SJSA1 (cell line): ENCODE measurements at regions not wholly inside any gene's neighbourhood (a gene's known extent, or its start where the extent isn't known, plus 50 kb on each side); places are given as distances from the start of the nearest gene placed in this dataset.

Experiments used
- DNase-seq, 2 experiments: peaks; one replicate each; pipeline ENCODE4 v3.0.0-alpha.2; 2015 to 2020; ENCODE audit warnings: low spot score in 2 of 2, low read depth in 1 of 2
- H3K27ac ChIP-seq: fragments of 250-450 bp; sonication (Bioruptor Pico); 2 replicates; pipeline ENCODE4 v1.5.1; 2020; ENCODE audit warnings: mild to moderate bottlenecking, moderate library complexity
- H3K27me3 ChIP-seq: fragments of 250-450 bp; sonication (Bioruptor Pico); replicated peaks from 2 replicates; pipeline ENCODE4 v1.5.1; 2020; ENCODE audit warnings: mild to moderate bottlenecking, moderate library complexity
- H3K36me3 ChIP-seq: fragments of 250-450 bp; sonication (Bioruptor Pico); 2 replicates; pipeline ENCODE4 v1.5.1; 2020; ENCODE audit warnings: mild to moderate bottlenecking
- H3K4me1 ChIP-seq: fragments of 250-450 bp; sonication (Bioruptor Pico); replicated peaks from 2 replicates; pipeline ENCODE4 v1.6.1; 2021; ENCODE audit warnings: mild to moderate bottlenecking
- H3K4me3 ChIP-seq: fragments of 250-450 bp; sonication (Bioruptor Pico); 2 replicates; pipeline ENCODE4 v1.5.1; 2020; ENCODE audit warnings: mild to moderate bottlenecking
- H3K9me3 ChIP-seq: fragments of 250-450 bp; sonication (Bioruptor Pico); replicated peaks from 2 replicates; pipeline ENCODE4 v1.5.1; 2020; ENCODE audit warnings: mild to moderate bottlenecking

DNA sequence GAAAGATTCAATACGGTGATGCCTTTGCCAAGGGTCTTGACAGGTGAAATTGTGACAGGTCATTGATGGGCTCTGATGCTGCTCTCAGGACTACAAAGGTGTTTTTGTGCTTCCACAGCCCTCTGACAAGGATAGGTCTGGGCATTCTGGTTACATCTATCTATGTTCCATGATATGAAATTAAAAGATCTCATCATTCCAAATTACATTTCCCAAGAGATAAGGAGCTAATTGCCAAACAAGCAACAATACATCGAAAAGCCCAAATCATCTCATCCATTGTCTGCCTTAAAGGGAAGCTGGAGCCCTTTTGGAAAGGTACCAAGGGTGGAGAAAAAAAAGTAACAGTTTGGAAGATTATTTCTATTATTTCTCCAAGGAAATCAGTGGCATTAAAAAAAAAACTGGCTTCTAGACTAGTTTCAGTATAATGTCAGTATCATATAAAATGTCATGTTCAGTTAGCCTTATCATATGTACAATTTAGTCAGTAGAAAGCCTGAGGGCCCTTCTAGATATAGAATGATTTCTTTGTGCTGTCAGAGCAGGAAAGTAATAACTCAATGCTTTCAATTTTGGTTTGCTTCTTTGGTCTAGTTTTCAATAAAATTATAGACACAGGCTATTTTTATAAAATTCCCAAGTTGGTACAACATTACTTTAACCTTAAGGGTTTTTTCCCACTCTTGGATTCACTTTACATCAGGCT, 224.5 kb upstream of the GPRIN3 start:
- no peaks in the 10 kb centered on the region for H3K27me3 ChIP-seq

DNA sequence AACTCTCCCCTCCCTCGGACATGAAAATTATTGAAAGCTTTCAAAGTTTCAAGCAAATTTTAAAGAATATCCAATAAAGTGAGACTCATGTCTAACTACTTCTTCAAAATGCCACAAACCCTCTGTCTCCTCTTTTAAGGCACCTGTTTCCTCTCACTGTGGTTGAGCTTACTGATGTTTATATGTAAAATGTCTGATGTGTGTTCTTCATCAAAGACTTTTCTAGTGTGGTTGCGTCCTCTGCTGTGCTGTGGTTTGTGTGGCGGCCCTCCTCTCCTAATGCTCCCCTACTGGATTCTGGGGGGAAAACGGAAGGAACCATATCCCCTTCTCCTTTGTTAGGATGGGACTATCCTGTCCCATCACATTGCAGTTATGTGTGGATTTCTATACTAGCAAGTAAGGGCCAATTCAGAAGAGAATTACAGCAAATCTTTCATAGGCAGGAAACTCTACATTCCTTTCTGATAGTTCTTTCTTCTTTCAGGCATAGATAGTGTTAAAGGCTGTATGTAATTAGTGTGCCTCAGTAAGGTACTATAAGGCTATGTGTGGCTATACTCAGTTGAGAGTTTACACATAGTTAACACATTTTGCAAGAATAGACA, 221.0 kb upstream of the GPRIN3 start:
- Histone ChIP-seq H3K9me3 (no peaks in the 10 kb centered on the region), H3K4me1 (no peaks in the 10 kb centered on the region), H3K36me3 (no peaks in the 10 kb centered on the region), H3K27me3 (no peaks in the 10 kb centered on the region), H3K4me3 (no peak overlapping the region), H3K27ac (no peak overlapping the region)
- DNase-seq, result no peak

More for the DNA sequence above, 224.5 kb upstream of the GPRIN3 start:
- H3K27ac ChIP-seq, result no peak overlapping the region
- no peak for DNase-seq
- no peak overlapping the region for H3K4me3 ChIP-seq
- H3K4me1 ChIP-seq, result 0 out of 2 replicates have a peak, but pooled peaks cover 3% of the 10 kb centered on the region
- no peaks in the 10 kb centered on the region for H3K9me3 ChIP-seq
- no peaks in the 10 kb centered on the region for H3K36me3 ChIP-seq

GRCh38 chr4:89521826-89522225, 214.2 kb upstream of the GPRIN3 start:
- Histone ChIP-seq H3K4me3 (no peak overlapping the region), H3K36me3 (no peaks in the 10 kb centered on the region), H3K27ac (no peak overlapping the region), H3K9me3 (no peaks in the 10 kb centered on the region), H3K27me3 (peaks cover 9% of the 10 kb centered on the region; the same call in 1 of the 2 replicates), H3K4me1 (no peaks in the 10 kb centered on the region)
- DNase-seq, result no peak

GRCh38 chr4:89519771-89520320, 212.2 kb upstream of the GPRIN3 start:
- no peaks in the 10 kb centered on the region for H3K9me3 ChIP-seq
- H3K27me3 ChIP-seq, result peaks cover 9% of the 10 kb centered on the region; the same call in 1 of the 2 replicates

GRCh38 chr4:89518259-89518658, 210.7 kb upstream of the GPRIN3 start:
- no peaks in the 10 kb centered on the region for H3K9me3 ChIP-seq
- no peak for DNase-seq
- no peaks in the 10 kb centered on the region for H3K4me1 ChIP-seq
- no peak overlapping the region for H3K27ac ChIP-seq
- no peaks in the 10 kb centered on the region for H3K36me3 ChIP-seq
- no peak overlapping the region for H3K4me3 ChIP-seq
- H3K27me3 ChIP-seq, result peaks cover 7% of the 10 kb centered on the region; the same call in 1 of the 2 replicates

More at GRCh38 chr4:89519771-89520320, 212.2 kb upstream of the GPRIN3 start:
- Histone ChIP-seq H3K4me1 (no peaks in the 10 kb centered on the region), H3K27ac (no peak overlapping the region), H3K36me3 (no peaks in the 10 kb centered on the region), H3K4me3 (no peak overlapping the region)
- DNase-seq, result no peak

DNA sequence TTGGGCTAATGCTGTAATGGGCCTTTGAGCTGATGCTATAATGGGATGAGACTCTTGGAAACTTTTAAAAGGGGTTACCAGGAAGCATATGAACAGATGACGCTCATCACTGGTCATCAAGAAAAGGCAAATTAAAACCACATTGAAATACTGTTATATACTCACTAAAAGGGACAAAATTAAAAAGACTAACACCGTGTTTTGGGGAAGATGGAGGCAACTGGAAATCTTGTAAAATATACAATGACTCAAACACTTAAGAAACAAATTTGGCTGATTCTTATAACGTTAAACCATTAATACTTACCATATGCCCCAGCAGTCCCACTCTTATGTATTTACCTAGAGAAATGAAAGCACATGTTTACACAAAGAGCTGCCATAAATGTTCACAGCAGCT, 207.2 kb upstream of the GPRIN3 start:
- DNase-seq, result no peak
- no peaks in the 10 kb centered on the region for H3K36me3 ChIP-seq
- H3K27me3 ChIP-seq, result peaks cover 3% of the 10 kb centered on the region; the same call in 1 of the 2 replicates
- no peaks in the 10 kb centered on the region for H3K9me3 ChIP-seq
- H3K27ac ChIP-seq, result no peak overlapping the region
- H3K4me1 ChIP-seq, result no peaks in the 10 kb centered on the region
- no peak overlapping the region for H3K4me3 ChIP-seq

- H3K4me3 ChIP-seq, result no peak overlapping the region
- no peak for DNase-seq
These were observed 204.2 kb upstream of the GPRIN3 start for GRCh38 chr4:89511776-89512175.

DNA sequence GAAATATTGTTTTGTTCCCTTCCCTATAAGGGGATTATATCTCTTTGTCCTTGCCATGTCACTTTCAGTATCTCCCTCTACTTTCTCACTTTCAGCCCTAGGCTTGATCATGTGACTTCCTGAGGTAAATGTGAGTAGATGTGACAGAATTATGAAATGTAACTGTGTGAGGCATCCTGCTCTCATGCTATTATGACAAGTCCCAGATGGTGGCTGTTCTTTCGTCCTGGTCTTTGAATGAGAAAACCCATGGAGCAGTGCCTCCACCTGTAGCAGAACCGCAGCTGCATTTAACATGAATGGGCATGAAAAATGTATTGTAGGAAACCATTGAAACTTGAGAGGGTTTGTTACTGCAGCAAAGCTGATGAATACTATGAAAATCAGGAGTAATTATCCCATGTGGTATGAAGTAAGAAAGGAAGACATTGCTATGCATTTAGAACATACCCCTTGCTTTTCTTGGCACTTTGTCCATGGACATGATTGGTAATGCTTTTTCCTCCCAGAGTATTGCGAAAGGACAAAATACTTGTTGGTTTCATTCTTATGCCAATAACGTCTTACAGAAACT, 202.2 kb upstream of the GPRIN3 start:
- H3K36me3 ChIP-seq, result no peaks in the 10 kb centered on the region
- H3K27ac ChIP-seq, result no peak overlapping the region
- peaks cover 3% of the 10 kb centered on the region; the same call in 1 of the 2 replicates for H3K27me3 ChIP-seq
- no peak for DNase-seq
- no peaks in the 10 kb centered on the region for H3K4me1 ChIP-seq
- H3K4me3 ChIP-seq, result no peak overlapping the region
- H3K9me3 ChIP-seq, result no peaks in the 10 kb centered on the region

More at GRCh38 chr4:89511776-89512175, 204.2 kb upstream of the GPRIN3 start:
- Histone ChIP-seq H3K9me3 (no peaks in the 10 kb centered on the region), H3K27me3 (peaks cover 3% of the 10 kb centered on the region; the same call in 1 of the 2 replicates), H3K27ac (no peak overlapping the region), H3K36me3 (no peaks in the 10 kb centered on the region), H3K4me1 (no peaks in the 10 kb centered on the region)

GRCh38 chr4:89506866-89507491, 199.4 kb upstream of the GPRIN3 start:
- no peaks in the 10 kb centered on the region for H3K4me1 ChIP-seq
- DNase-seq, result no peak
- H3K36me3 ChIP-seq, result no peaks in the 10 kb centered on the region
- no peak overlapping the region for H3K27ac ChIP-seq
- H3K4me3 ChIP-seq, result no peak overlapping the region
- H3K27me3 ChIP-seq, result 0 out of 2 replicates have a peak, but pooled peaks cover 3% of the 10 kb centered on the region
- no peaks in the 10 kb centered on the region for H3K9me3 ChIP-seq

DNA sequence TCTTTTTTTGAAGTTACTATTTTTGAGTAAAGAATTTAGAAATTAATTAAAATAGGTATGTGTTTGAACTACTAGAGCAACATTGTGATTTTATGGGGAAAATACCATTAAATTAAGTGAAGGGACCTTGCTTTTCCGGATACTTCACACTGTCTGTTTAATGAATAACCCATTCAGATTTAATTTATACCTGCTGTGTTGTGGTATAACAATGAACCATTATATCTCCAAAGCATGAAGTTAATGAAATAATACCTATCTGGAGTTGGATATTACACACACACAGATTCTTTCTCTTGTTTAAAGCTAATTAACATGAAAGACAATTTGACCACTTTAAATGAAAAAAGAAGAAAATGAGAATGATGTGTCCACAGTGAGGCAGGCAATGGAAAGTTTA, 195.0 kb upstream of the GPRIN3 start:
- H3K9me3 ChIP-seq, result no peaks in the 10 kb centered on the region

DNA sequence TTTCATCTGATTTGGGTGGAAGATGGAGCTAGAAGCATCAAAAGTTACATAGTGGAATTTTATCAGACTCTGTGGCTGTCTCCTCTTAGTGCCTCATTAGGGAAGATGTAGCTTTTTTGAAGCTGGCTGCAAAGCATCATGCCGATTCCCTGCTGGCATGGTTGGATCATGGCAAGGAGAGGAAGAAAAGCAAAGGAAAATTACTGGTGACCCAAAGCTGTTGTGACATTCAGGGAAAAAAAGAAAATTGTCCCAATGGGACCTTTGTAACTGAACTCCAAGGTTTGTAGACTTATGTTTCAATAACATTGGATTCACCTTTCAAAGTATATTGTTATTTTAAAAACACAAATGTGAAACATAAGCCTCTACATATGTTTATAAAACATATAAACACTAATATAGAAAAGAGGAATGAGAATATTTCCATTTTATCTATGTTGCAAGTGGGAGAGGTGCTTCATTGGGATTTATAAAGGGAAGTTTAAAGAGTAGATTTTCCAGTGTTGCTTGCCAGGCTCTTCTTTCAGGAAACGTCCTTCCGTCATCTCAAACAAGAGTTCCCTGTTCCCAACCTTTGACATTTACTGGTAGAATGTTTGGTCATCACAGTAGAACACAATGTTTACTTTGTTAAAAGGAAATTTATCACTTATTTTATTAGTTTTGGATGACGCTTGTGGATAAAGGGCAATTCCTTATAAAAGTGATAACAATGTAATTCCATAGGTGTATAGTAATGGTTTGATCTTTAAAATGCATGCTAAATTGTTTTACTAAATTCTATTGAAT, 190.1 kb upstream of the GPRIN3 start:
- no peaks in the 10 kb centered on the region for H3K9me3 ChIP-seq
- H3K4me3 ChIP-seq, result no peak overlapping the region
- no peak for DNase-seq
- H3K36me3 ChIP-seq, result no peaks in the 10 kb centered on the region
- no peak overlapping the region for H3K27ac ChIP-seq
- H3K4me1 ChIP-seq, result peaks cover 7% of the 10 kb centered on the region
- no peaks in the 10 kb centered on the region for H3K27me3 ChIP-seq

More for the DNA sequence above, 195.0 kb upstream of the GPRIN3 start:
- Histone ChIP-seq H3K36me3 (no peaks in the 10 kb centered on the region), H3K4me1 (no peaks in the 10 kb centered on the region), H3K4me3 (no peak overlapping the region), H3K27me3 (no peaks in the 10 kb centered on the region), H3K27ac (no peak overlapping the region)
- no peak for DNase-seq

- Histone ChIP-seq H3K27me3 (no peaks in the 10 kb centered on the region), H3K4me1 (peaks cover 13% of the 10 kb centered on the region), H3K27ac (no peak overlapping the region), H3K36me3 (no peaks in the 10 kb centered on the region), H3K9me3 (no peaks in the 10 kb centered on the region), H3K4me3 (no peak overlapping the region)
- no peak for DNase-seq
These were observed 189.3 kb upstream of the GPRIN3 start for GRCh38 chr4:89496851-89497250.

DNA sequence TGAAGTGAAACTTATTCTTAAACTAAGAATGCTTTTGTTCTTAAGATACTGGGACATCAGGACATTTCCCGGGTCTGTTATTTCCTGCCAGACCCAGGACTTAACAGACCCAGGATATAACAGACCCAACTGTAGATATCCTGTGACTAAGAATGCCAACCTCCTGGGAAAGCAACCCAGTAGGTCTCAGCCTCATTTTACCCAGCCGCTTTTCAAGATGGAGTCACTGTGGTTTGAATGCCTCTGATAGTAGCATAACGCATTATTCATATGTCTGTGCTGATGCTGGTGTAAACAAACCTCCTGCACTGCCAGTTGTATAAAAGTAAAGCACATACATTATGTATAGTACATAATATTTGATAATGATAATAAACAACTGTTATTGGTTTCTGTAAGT, 185.8 kb upstream of the GPRIN3 start:
- Histone ChIP-seq H3K27ac (no peak overlapping the region), H3K27me3 (no peaks in the 10 kb centered on the region), H3K4me1 (peaks cover 13% of the 10 kb centered on the region), H3K36me3 (no peaks in the 10 kb centered on the region), H3K9me3 (no peaks in the 10 kb centered on the region), H3K4me3 (no peak overlapping the region)
- no peak for DNase-seq
